ENCODE measurements at regions not wholly inside any gene's neighbourhood (a gene's known extent, or its start where the extent isn't known, plus 50 kb on each side); places are given as distances from the start of the nearest gene placed in this dataset.

DNA sequence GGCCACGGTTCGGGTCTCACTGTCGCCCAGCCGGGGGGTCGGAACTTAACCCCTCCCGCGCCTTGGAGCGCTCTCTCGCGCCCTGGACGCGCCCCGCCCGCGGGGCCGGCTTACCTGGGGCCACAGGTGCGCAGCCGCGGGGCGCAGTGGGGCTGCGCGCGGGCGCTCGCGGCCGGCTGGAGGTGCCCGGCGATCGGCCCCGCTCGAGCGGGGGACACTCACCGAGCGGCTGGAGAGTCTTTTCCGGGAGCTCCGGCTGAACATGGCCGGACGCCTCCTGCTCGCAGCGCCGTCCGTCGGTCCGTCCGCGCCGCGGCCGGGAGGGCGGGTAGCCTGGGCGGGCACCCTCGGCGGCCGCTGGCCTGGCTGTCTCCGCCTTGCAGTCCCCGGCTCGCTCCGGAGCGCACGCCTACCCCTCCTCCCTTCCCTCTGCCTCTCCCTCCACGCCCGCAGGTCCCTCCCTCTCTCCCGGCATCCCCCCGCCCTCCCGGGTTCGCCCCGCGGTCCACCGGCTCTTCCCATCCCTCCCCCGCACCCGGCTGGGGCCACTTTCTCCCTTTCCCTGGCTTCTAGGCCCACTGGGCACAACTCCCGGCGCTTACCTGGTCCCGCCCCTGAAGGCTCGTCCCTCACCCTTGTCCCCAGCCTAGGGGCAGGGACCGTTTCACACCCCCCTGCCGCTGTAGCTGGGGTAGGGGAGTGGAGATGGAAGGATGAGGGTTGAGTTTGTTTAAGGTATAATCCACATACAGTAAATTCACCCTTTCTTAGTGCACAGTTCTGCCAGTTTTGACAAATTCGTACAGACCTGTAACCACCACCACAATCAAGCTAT, 220.1 kb upstream of the PRICKLE2 start:
- Histone ChIP-seq H3K4me3 (ENCODE audit: severe bottlenecking) (peak overlapping the region; percentile 68), H3K9me3 (ENCODE audit: severe bottlenecking) (no peaks in the 10 kb centered on the region), H3K36me3 (ENCODE audit: low read depth) (no peaks in the 10 kb centered on the region), H3K27me3 (ENCODE audit: insufficient read depth, poor library complexity, severe bottlenecking) (peaks cover 6% of the 10 kb centered on the region), H3K4me1 (ENCODE audit: insufficient read depth, poor library complexity, severe bottlenecking) (peaks cover 5% of the 10 kb centered on the region), H3K27ac (ENCODE audit: poor library complexity, severe bottlenecking) (no peak overlapping the region)
- DNase-seq (ENCODE audit: low spot score) (no peak), ATAC-seq (ENCODE audit: low read depth) (peak; percentile 73)
- TF ChIP-seq, protein P1, sequence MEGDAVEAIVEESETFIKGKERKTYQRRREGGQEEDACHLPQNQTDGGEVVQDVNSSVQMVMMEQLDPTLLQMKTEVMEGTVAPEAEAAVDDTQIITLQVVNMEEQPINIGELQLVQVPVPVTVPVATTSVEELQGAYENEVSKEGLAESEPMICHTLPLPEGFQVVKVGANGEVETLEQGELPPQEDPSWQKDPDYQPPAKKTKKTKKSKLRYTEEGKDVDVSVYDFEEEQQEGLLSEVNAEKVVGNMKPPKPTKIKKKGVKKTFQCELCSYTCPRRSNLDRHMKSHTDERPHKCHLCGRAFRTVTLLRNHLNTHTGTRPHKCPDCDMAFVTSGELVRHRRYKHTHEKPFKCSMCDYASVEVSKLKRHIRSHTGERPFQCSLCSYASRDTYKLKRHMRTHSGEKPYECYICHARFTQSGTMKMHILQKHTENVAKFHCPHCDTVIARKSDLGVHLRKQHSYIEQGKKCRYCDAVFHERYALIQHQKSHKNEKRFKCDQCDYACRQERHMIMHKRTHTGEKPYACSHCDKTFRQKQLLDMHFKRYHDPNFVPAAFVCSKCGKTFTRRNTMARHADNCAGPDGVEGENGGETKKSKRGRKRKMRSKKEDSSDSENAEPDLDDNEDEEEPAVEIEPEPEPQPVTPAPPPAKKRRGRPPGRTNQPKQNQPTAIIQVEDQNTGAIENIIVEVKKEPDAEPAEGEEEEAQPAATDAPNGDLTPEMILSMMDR (IDR thresholded peaks at IDR 0.05; ENCODE audit: poor library complexity, severe bottlenecking) = no peak

DNA sequence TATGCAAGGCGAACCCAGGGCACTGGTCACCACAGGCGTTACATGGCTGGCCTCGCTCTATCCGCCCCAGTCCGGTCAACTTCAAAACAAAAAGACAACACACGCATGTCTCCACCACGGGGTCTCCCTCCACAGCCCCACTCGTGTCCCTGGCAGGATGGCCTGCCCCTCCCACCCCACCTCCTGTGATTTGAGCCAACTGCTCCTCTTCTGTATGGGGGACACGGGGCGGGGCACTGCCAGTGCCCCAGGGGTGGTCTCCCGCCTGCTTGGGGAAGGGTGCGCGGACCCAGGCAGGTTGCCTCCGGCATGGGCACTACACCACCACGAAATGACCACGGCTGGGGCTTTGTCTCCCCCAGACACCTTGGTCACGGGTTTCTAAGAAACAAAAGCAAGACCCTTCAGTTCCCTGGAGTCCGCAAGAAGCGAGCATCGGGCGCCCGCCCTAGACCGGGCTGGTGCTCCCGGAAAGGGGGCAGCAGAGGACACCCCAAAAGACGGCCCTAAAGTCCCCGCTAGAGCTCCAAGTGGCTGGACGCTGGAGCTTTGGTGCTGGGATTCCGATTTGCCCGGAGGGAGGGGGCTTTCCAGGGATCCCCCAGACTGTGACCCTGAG, 219.3 kb upstream of the PRICKLE2 start:
- Histone ChIP-seq H3K9me3 (ENCODE audit: severe bottlenecking) (no peaks in the 10 kb centered on the region), H3K27ac (ENCODE audit: poor library complexity, severe bottlenecking) (no peak overlapping the region), H3K4me1 (ENCODE audit: insufficient read depth, poor library complexity, severe bottlenecking) (peaks cover 12% of the 10 kb centered on the region), H3K27me3 (ENCODE audit: insufficient read depth, poor library complexity, severe bottlenecking) (peaks cover 6% of the 10 kb centered on the region), H3K36me3 (ENCODE audit: low read depth) (no peaks in the 10 kb centered on the region), H3K4me3 (ENCODE audit: severe bottlenecking) (peak overlapping the region; percentile 68)
- ATAC-seq (ENCODE audit: low read depth) (0 out of 3 replicates have a peak, but pooled peaks have one; percentile 11), DNase-seq (ENCODE audit: low spot score) (no peak)
- TF ChIP-seq, protein P1 (IDR thresholded peaks at IDR 0.05; ENCODE audit: poor library complexity, severe bottlenecking) = no peak

DNA sequence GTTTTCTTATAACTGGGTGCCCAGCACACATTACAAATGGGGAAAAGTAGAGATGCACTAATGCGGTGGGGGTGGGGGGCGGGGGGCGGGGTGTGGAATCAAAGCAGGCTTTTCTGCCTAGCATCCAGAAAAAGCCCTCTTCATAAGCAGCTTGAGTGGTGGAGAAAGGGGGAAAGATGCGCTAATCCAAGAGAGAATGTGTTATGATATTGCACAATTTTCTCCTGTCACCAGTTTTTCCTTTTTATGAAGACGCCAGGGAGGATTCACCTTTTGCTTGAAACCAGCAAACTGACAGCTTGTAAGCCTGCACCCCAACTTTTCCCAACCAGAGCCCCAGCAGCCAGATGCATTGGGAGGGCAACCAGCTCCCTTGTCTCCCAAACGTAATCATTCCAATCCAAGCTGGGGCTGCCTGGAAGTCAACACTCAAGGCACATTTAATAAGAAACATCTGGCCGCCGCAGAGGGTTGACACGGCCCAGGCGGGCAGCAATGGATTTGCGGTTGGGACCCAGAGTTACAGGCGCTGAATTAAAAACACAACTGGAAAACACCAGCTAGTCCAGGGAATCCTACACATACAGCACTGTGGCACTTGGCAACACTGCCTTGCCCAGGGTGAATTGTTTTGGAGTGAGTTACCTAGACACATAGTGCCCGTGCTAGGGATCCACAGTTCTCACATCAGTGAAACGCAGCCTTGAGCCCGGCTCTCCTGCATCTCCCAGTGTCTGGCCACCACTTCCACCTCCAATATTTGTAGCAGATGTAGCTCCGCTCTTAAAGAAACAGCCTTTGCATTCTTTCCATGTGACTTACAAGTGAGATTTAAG, 218.5 kb upstream of the PRICKLE2 start:
- H3K9me3 ChIP-seq (ENCODE audit: severe bottlenecking) = no peaks in the 10 kb centered on the region
- TF ChIP-seq, protein P1 (IDR thresholded peaks at IDR 0.05; ENCODE audit: poor library complexity, severe bottlenecking) = no peak
- no peaks in the 10 kb centered on the region for H3K36me3 ChIP-seq (ENCODE audit: low read depth)
- DNase-seq (ENCODE audit: low spot score) (no peak), ATAC-seq (ENCODE audit: low read depth) (no peak)
- H3K27me3 ChIP-seq (ENCODE audit: insufficient read depth, poor library complexity, severe bottlenecking) = peaks cover 6% of the 10 kb centered on the region
- H3K4me1 ChIP-seq (ENCODE audit: insufficient read depth, poor library complexity, severe bottlenecking) = peaks cover 15% of the 10 kb centered on the region
- no peak overlapping the region for H3K27ac ChIP-seq (ENCODE audit: poor library complexity, severe bottlenecking)
- no peak overlapping the region for H3K4me3 ChIP-seq (ENCODE audit: severe bottlenecking)

DNA sequence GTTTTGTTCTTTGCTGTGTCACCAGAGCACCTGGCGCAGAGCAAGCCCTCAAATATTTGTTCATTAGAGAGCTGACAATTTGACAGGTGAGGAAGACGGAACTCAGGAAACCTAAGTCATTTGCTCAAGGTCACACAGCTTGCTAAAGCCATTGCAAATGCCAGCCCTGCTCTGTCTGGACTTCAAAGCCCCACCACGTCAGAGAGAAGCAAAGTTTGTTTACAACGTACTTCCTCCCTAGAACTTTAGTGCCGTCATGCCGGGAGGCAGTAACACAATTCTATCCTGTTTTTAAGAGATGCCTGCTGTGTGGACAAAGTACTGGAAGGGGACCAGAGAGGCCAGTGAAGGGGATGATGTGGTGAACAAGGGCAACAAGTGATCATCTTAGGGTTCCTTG, 216.6 kb upstream of the PRICKLE2 start:
- peaks cover 15% of the 10 kb centered on the region for H3K4me1 ChIP-seq (ENCODE audit: insufficient read depth, poor library complexity, severe bottlenecking)
- H3K27me3 ChIP-seq (ENCODE audit: insufficient read depth, poor library complexity, severe bottlenecking) = peaks cover 6% of the 10 kb centered on the region
- no peak overlapping the region for H3K4me3 ChIP-seq (ENCODE audit: severe bottlenecking)
- no peak for DNase-seq (ENCODE audit: low spot score)
- TF ChIP-seq, protein P1 (IDR thresholded peaks at IDR 0.05; ENCODE audit: poor library complexity, severe bottlenecking) = no peak
- no peaks in the 10 kb centered on the region for H3K9me3 ChIP-seq (ENCODE audit: severe bottlenecking)
- ATAC-seq (ENCODE audit: low read depth) = no peak
- H3K27ac ChIP-seq (ENCODE audit: poor library complexity, severe bottlenecking) = no peak overlapping the region
- H3K36me3 ChIP-seq (ENCODE audit: low read depth) = no peaks in the 10 kb centered on the region
